Naive B cell (primary cell): ENCODE measurements at regions not wholly inside any gene's neighbourhood (a gene's known extent, or its start where the extent isn't known, plus 50 kb on each side); places are given as distances from the start of the nearest gene placed in this dataset.
"Not testable (repeated sequence)": the region's sequence is repeated elsewhere in the genome, so short reads cannot be mapped to it uniquely, and the experiment has no call there.

Experiments
- ATAC-seq, 2 donors: fragments of 150-1000 bp; cut with Tn5 transposase; 2 replicates each; pipeline ENCODE4 v1.10.0; 2021; ENCODE audit warnings: low read depth in 2 of 2, mild to moderate bottlenecking in 2 of 2, moderate library complexity in 2 of 2
- DNase-seq: peaks from one replicate; pipeline ENCODE4 v3.0.0; 2022
- H3K27ac Mint-ChIP-seq, 6 donors: one replicate each; pipeline ENCODE4 v1.8.0; 2020 to 2022; ENCODE audit warnings: mild to moderate bottlenecking in 6 of 6, mixed read lengths in 6 of 6, moderate library complexity in 5 of 6, inconsistent platforms in 2 of 6
- H3K27me3 Mint-ChIP-seq, 3 donors: one replicate each; pipeline ENCODE4 v1.8.0; 2021 to 2022; ENCODE audit warnings: mixed read lengths in 3 of 3, mild to moderate bottlenecking in 1 of 3
- H3K36me3 Mint-ChIP-seq, 2 donors: one replicate each; pipeline ENCODE4 v1.8.0; 2020 to 2022; ENCODE audit warnings: mixed read lengths in 2 of 2, inconsistent platforms in 1 of 2, mild to moderate bottlenecking in 1 of 2
- H3K4me1 Mint-ChIP-seq, 3 donors: one replicate each; pipeline ENCODE4 v1.8.0; 2020 to 2022; ENCODE audit warnings: mixed read lengths in 3 of 3, inconsistent platforms in 1 of 3, mild to moderate bottlenecking in 1 of 3, moderate library complexity in 1 of 3
- H3K4me3 Mint-ChIP-seq, 8 donors: one replicate each; pipeline ENCODE4 v1.8.0; 2020 to 2022; ENCODE audit warnings: mild to moderate bottlenecking in 8 of 8, mixed read lengths in 8 of 8, moderate library complexity in 8 of 8, inconsistent platforms in 2 of 8
- H3K9me3 Mint-ChIP-seq, 7 donors: one replicate each; pipeline ENCODE4 v1.8.0; 2020 to 2022; ENCODE audit warnings: mixed read lengths in 7 of 7, mild to moderate bottlenecking in 5 of 7, inconsistent platforms in 2 of 7, moderate library complexity in 1 of 7

DNA sequence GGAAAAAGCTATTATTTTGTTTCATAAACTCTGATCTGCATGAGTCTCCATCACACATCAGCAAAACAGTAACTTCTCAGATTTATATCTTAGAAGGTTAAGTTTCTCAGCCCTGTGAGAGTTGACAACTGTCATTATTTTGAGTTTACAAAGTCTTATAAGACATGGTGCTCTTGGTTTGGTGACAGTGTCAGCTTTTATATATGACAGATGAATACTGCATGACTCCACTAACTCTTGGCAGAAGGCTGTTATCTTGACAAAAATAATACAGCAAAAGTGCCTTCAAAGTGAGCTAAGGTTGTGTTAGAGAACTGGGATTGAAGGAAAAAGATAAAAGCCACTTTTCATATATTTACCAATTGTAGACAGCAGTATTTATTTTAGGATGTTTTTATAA, 528.4 kb upstream of the SOX9 start:
- ATAC-seq (no peak), DNase-seq (no peak)
- H3K9me3 Mint-ChIP-seq: peaks cover 0 to 9% (median 0%) of the 10 kb centered on the region in 7 donors
- H3K27me3 Mint-ChIP-seq: no peaks in the 10 kb centered on the region
- no peak overlapping the region for H3K4me3 Mint-ChIP-seq
- no peaks in the 10 kb centered on the region for H3K4me1 Mint-ChIP-seq
- no peaks in the 10 kb centered on the region for H3K36me3 Mint-ChIP-seq
- H3K27ac Mint-ChIP-seq: no peak overlapping the region

DNA sequence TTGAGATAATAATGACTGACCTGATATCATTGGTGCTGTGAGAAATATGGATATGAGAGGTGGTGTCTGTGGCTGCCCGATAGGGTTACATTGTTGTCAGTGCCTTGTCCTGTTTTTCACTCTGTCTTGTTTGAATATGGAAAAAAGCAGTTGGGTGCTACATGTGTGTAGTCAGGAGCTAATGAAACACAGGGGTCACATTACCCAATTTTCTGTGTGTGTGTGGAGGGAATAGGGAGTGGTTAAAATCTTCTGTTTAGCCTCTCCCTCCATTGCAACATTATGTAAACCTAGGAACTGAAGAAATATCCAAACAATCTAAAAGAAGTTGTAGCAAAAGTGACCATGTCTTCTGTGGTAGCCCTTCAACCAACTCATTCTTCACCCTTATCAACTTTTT, 527.7 kb upstream of the SOX9 start:
- Mint-ChIP-seq H3K27me3 (no peaks in the 10 kb centered on the region), H3K4me3 (no peak overlapping the region), H3K27ac (no peak overlapping the region), H3K36me3 (no peaks in the 10 kb centered on the region), H3K4me1 (no peaks in the 10 kb centered on the region), H3K9me3 (peaks cover 0 to 9% (median 0%) of the 10 kb centered on the region in 7 donors)
- ATAC-seq: no peak
- no peak for DNase-seq

DNA sequence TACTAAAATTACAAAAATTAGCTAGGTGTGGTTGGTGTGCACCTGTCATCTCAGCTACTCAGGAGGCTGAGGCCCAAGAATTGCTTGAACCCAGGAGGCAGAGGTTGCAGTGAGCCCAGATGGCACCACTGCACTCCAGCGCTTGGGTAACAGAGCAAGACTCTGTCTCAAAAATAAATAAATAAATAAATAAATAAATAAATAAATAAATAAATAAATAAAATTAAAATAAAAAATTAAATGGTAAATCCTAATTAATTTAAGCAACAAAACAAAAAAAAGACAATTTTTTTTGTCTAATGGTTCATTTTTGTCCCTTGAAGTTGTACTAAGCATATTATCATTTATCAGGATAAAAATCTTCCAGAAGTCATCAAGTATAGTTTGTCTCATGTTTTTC, 521.2 kb upstream of the SOX9 start:
- not testable (repeated sequence) for H3K4me1 Mint-ChIP-seq, H3K4me3 Mint-ChIP-seq, H3K27me3 Mint-ChIP-seq, ATAC-seq, DNase-seq, H3K27ac Mint-ChIP-seq, H3K36me3 Mint-ChIP-seq
- H3K9me3 Mint-ChIP-seq: peaks cover 0 to 14% (median 0%) of the 10 kb centered on the region in 7 donors

DNA sequence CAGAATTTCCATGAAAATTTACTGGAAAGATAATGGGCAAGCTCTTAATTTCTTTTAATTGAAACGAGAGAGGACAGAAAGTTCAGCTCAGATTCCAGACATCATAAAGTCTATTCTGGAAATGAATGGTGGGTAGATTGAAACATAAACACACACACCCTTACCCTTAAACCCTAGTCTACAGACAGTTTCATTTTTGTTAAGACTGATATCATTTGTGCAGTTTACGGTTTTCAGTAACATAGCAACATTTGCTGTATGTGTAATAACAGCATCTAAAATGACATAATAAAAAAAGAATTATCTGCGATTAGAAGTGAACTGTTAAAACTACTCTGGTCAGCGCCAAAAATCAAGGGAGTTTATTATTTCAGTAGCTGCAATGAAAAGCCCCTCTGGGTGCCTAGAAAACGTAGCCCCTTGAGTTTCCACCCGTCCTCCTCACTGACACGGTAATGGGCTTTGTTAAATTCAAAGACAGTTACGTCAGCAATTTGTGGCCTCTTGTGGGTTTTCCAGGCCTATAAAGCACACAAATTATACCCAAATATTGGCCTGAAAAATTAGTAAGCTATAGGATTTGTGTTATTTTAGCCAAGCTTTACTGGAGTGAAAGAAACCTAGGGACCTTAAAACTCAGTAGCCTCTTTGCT, 520.6 kb upstream of the SOX9 start:
- Mint-ChIP-seq H3K27me3 (no peaks in the 10 kb centered on the region), H3K4me1 (no peaks in the 10 kb centered on the region), H3K36me3 (no peaks in the 10 kb centered on the region), H3K9me3 (peaks cover 0 to 14% (median 0%) of the 10 kb centered on the region in 7 donors), H3K4me3 (no peak overlapping the region), H3K27ac (no peak overlapping the region)
- ATAC-seq: no peak
- no peak for DNase-seq

DNA sequence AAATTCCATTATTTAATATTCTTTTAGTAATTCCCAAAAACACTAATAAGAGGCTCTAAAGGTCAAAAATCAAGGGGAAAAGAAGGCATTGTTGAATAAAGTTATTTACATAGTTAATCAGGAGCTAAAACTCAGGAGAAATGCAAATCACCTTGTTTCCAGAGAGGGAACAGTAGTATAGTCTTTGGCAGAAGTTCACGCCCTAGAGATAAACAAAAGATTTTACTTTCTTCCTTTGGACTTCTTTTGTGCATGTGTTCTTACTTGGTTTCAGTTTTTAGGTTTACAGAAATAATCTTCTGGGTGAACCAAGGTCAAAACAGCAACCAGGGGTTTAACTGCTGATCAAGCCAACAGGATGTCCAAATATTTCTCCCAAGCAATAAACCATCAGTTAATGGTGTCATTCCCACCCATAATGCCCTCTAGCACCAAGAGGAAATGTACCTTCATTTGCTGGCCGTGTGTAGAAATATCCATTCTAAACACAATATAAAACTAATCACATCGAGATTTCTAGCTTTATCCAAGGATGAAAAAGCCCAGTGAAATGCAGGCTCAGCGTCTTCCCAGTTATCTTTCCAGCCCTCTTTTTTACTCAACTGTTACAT, 518.8 kb upstream of the SOX9 start:
- ATAC-seq (no peak), DNase-seq (no peak)
- Mint-ChIP-seq H3K36me3 (no peaks in the 10 kb centered on the region), H3K4me3 (no peak overlapping the region), H3K27me3 (no peaks in the 10 kb centered on the region), H3K27ac (no peak overlapping the region), H3K9me3 (peaks cover 0 to 15% (median 0%) of the 10 kb centered on the region in 7 donors), H3K4me1 (no peaks in the 10 kb centered on the region)

DNA sequence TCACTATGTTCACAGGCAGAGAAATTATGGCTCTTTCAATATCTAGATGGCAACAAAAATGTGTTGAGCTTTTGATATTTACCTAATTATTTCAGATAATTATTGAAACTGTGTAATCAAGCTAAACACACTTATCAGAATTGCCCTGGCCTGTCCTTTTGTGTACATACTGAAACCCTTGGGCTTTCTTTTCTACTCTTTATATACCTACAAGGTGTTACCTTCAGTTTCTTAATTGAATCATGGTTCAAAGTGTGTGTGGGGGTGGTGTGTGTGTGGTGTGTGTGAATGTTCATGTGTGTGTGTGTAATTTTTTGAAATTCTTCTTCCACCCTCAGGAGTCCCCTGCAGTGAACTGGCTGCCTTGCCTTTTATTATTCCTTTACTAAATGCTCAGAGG, 506.8 kb upstream of the SOX9 start:
- DNase-seq: no peak
- Mint-ChIP-seq H3K36me3 (no peaks in the 10 kb centered on the region), H3K27ac (no peak overlapping the region)

DNA sequence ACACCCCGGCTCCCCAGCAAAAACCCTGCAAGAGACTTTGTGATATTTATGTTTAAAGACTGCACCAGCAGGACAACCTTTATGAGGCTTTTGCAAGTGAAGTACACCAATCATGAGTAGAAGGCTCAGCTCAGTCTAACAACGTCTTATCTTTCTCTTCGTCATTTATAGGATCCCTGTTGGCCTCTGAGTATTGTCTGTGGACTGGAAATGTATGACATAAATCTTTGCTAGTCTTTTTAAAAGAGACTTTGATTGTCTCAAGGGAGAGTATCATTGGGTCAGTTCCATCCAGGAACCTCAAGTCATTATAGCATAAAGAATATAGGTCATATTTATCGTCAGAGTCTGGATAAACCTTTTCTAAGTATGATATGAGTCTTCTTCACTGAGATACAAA, 505.0 kb upstream of the SOX9 start:
- no peak for ATAC-seq
- peaks cover 15 to 34% (median 20%) of the 10 kb centered on the region in 7 donors for H3K9me3 Mint-ChIP-seq

More for the DNA sequence above, 506.8 kb upstream of the SOX9 start:
- no peaks in the 10 kb centered on the region for H3K27me3 Mint-ChIP-seq
- H3K9me3 Mint-ChIP-seq: peaks cover 10 to 26% (median 15%) of the 10 kb centered on the region in 7 donors
- H3K4me1 Mint-ChIP-seq: no peaks in the 10 kb centered on the region
- no peak overlapping the region for H3K4me3 Mint-ChIP-seq
- no peak for ATAC-seq

DNA sequence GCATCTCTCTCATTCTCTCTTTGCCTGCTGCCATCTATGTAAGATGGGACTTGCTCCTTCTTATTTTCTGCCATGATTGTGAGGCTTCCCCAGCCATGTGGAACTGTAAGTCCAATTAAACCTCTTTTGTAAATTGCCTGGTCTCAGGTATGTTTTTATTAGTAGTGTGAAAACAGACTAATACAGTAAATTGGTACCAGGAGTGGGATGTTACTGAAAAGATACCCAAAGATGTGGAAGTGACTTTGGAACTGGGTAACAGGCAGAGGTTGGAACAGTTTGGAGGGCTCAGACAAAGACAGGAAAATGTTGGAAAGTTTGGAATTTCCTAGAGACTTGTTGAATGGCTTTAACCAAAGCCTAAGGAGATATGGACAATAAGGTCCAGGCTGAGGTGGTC, 503.1 kb upstream of the SOX9 start:
- H3K27me3 Mint-ChIP-seq, DNase-seq, H3K4me3 Mint-ChIP-seq, ATAC-seq, H3K4me1 Mint-ChIP-seq, H3K36me3 Mint-ChIP-seq, H3K27ac Mint-ChIP-seq: not testable (repeated sequence)
- peaks cover 17 to 30% (median 22%) of the 10 kb centered on the region in 7 donors for H3K9me3 Mint-ChIP-seq

More for the DNA sequence above, 505.0 kb upstream of the SOX9 start:
- no peaks in the 10 kb centered on the region for H3K27me3 Mint-ChIP-seq
- no peak for DNase-seq
- no peak overlapping the region for H3K27ac Mint-ChIP-seq
- H3K36me3 Mint-ChIP-seq: no peaks in the 10 kb centered on the region
- H3K4me1 Mint-ChIP-seq: no peaks in the 10 kb centered on the region
- no peak overlapping the region for H3K4me3 Mint-ChIP-seq

DNA sequence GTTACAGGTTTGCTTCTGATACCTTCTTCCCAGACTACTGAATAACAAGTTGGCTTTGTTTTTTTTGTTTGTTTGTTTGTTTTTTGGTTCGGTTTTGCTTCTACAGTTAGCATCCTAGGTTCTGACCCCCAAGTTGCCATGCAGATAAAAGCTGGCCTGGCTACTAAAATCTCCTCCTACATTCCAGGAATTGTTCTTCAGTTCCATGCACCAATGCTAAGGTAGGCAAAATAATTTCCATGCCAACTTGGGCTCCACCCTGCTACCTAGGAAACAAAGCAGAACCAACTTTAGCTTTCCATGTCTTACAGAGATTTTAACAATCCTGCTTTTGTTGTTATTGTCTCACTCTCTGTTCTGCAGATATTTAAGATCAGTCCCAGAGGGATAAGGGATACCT, 495.5 kb upstream of the SOX9 start:
- H3K36me3 Mint-ChIP-seq: no peaks in the 10 kb centered on the region
- H3K4me3 Mint-ChIP-seq: peak overlapping the region in 1 of 8 donors; percentile 12
- ATAC-seq: no peak
- H3K27me3 Mint-ChIP-seq: no peaks in the 10 kb centered on the region
- H3K4me1 Mint-ChIP-seq: no peaks in the 10 kb centered on the region
- no peak overlapping the region for H3K27ac Mint-ChIP-seq
- DNase-seq: no peak
- H3K9me3 Mint-ChIP-seq: peaks cover 4 to 16% (median 5%) of the 10 kb centered on the region in 7 donors

DNA sequence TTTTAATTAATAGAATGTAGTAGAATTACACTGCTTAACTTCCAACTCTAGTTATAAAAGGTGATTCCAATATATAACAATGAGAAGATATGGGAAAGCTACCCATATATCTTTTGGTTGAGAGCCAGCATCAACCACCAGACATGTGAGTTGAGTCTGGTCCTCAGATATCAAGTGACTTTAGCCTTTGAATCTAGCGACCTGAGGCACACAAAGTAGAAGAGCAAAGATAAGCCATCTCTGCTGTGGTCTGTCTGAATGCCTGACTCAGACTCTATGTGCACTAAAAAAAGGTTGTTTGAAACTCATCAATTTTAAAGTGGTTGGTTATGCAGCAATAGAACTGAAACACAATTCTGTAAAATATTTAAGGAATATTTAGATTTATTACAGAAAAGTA, 492.5 kb upstream of the SOX9 start:
- ATAC-seq: no peak
- Mint-ChIP-seq H3K9me3 (peaks cover 0 to 9% (median 4%) of the 10 kb centered on the region in 7 donors), H3K36me3 (no peaks in the 10 kb centered on the region), H3K27me3 (no peaks in the 10 kb centered on the region), H3K4me3 (no peak overlapping the region), H3K4me1 (no peaks in the 10 kb centered on the region), H3K27ac (no peak overlapping the region)
- DNase-seq: no peak

DNA sequence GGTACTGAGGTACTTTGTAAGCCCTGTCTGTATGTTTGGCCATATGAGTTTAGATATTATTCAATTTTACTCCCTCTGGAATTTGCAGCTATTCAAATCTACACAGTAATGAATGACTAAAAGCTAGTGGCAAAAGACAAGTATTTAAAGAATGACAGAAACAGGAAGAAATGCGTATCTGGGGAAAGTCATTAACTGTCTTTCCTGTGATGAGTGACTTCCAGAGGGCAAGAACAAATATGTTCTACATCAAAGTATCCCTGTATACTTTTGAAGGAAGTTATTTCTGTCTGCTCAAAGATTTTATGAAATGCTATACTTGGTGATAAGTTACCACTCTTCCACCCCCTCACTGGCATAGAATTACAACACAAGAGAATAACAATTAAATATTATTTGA, 489.3 kb upstream of the SOX9 start:
- Mint-ChIP-seq H3K27me3 (no peaks in the 10 kb centered on the region), H3K27ac (no peak overlapping the region), H3K36me3 (no peaks in the 10 kb centered on the region), H3K4me1 (no peaks in the 10 kb centered on the region), H3K4me3 (no peak overlapping the region), H3K9me3 (peaks cover 0 to 14% (median 4%) of the 10 kb centered on the region in 7 donors)
- no peak for ATAC-seq
- DNase-seq: no peak

DNA sequence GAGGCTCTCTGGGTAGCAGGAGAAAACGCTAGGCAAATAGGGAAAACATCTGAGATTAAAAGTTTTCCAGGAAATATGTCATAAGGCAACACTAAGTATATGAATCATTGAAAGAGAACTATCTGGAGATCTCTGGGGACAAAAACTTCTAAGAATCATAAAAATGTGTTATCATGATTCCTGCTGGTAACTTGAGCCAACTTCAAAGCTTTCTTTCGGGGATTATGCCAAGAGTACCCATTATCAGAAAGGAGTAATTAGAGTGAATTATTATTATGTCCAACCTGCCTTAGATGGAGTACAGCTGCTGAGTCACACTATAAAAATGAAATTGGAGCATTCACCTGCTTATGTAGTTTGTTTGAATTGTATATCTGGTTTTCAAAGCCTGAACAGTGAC, 488.5 kb upstream of the SOX9 start:
- Mint-ChIP-seq H3K4me1 (no peaks in the 10 kb centered on the region), H3K9me3 (peaks cover 0 to 14% (median 3%) of the 10 kb centered on the region in 7 donors), H3K27ac (no peak overlapping the region), H3K4me3 (no peak overlapping the region), H3K36me3 (no peaks in the 10 kb centered on the region), H3K27me3 (no peaks in the 10 kb centered on the region)
- ATAC-seq (no peak), DNase-seq (no peak)

DNA sequence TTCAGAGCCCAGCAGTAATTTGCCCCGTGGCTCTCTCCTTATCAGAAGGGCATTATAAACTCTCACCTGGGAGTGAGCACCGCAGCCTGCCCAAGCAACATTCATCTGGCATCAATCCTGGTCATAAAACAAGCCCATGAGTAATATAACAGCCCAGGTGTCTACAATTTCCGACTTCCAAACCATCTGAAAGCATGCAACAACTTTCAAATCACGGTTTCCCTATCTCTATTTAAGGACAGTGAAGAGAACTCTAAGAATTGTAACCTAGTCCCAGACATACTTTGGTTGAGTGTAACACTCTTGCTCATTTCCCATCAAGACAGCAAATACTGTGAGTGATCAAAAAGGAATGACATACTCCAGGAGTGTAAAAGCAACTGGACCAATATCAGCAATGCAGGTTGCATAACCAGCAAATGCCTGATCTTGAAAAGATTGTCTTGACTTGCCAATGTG, 487.4 kb upstream of the SOX9 start:
- Mint-ChIP-seq H3K27ac (no peak overlapping the region), H3K9me3 (peaks cover 0 to 14% (median 3%) of the 10 kb centered on the region in 7 donors), H3K4me3 (no peak overlapping the region), H3K36me3 (no peaks in the 10 kb centered on the region), H3K27me3 (no peaks in the 10 kb centered on the region), H3K4me1 (no peaks in the 10 kb centered on the region)
- DNase-seq (no peak), ATAC-seq (no peak)

DNA sequence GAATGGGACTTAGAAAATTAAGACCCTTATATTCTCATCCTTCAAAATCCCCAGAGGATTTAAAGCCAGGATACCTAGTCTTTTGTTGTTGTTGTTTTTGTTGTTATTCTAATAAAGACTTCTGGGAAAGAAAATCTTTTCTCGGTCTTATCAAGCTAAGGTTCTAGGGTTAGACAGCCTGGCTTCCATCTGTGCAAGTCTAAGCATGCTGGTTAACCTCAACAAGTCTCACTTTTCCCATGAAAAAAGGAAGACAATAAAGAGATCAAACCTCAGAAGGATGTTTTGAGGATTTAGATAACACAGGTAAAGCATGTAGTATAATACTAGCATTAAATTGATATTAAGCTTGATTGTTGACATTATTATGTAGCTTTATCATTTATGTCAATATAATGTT, 486.4 kb upstream of the SOX9 start:
- DNase-seq (no peak), ATAC-seq (no peak)
- H3K4me3 Mint-ChIP-seq: no peak overlapping the region
- H3K27me3 Mint-ChIP-seq: no peaks in the 10 kb centered on the region
- H3K27ac Mint-ChIP-seq: no peak overlapping the region
- no peaks in the 10 kb centered on the region for H3K4me1 Mint-ChIP-seq
- no peaks in the 10 kb centered on the region for H3K36me3 Mint-ChIP-seq
- H3K9me3 Mint-ChIP-seq: peaks cover 0 to 13% (median 4%) of the 10 kb centered on the region in 7 donors
